ENCODE measurements at regions not wholly inside any gene's neighbourhood (a gene's known extent, or its start where the extent isn't known, plus 50 kb on each side); places are given as distances from the start of the nearest gene placed in this dataset.

GRCh38 chr7:68250143-68250542 is 1253.5 kb downstream of the TYW1 start:
- H3F3A ChIP-seq (replicated peaks; ENCODE audit: low read depth), result no peaks in the 10 kb centered on the region
- H3K4me1 Mint-ChIP-seq, result no peaks in the 10 kb centered on the region
- no peaks in the 10 kb centered on the region for H3K9me2 ChIP-seq (ENCODE audit: insufficient read depth)
- H4K20me1 ChIP-seq (replicated peaks; ENCODE audit: insufficient read depth), result no peaks in the 10 kb centered on the region
- no peak for TF ChIP-seq POLR2AphosphoS5 (IDR thresholded peaks at IDR 0.05; ENCODE audit: low read depth)
- TF ChIP-seq REST (IDR thresholded peaks at IDR 0.05; ENCODE audit: unreplicated experiment), result no peak
- no peak for TF ChIP-seq CTCF (conservative IDR thresholded peaks at IDR 0.05; ENCODE audit: low read depth in 2 of 2)
- TF ChIP-seq STAT1 (IDR thresholded peaks at IDR 0.05; ENCODE audit: unreplicated experiment), result no peak
- TF ChIP-seq EZH2phosphoT487 (IDR thresholded peaks at IDR 0.05; ENCODE audit: unreplicated experiment), result no peak
- no peak for TF ChIP-seq JUNB (IDR thresholded peaks at IDR 0.05; ENCODE audit: unreplicated experiment)
- TF ChIP-seq ZNF114 (CRISPR knock-in tag; IDR thresholded peaks at IDR 0.05), result no peak
- TF ChIP-seq ZNF462 (CRISPR knock-in tag; IDR thresholded peaks at IDR 0.05), result no peak
- no peak for TF ChIP-seq NANOG (IDR thresholded peaks at IDR 0.05; ENCODE audit: borderline replicate concordance)
- no peak for TF ChIP-seq CREB1 (CRISPR knock-in tag; IDR thresholded peaks at IDR 0.05; ENCODE audit: low read depth)
- TF ChIP-seq ETS1 (IDR thresholded peaks at IDR 0.05), result no peak
- TF ChIP-seq EZH2 (IDR thresholded peaks at IDR 0.05; ENCODE audit: low read depth, unreplicated experiment), result no peak
- no peak for TF ChIP-seq ZNF331 (CRISPR knock-in tag; IDR thresholded peaks at IDR 0.05; ENCODE audit: low read depth)
- no peak overlapping the region for H3K4me3 Mint-ChIP-seq
- no peak for DNase-seq (ENCODE audit: low spot score)
- no peaks in the 10 kb centered on the region for H3K36me3 ChIP-seq (ENCODE audit: insufficient read depth)
- no peaks in the 10 kb centered on the region for H3K79me2 ChIP-seq (replicated peaks; ENCODE audit: insufficient read depth)
- H3K4me1 ChIP-seq (ENCODE audit: insufficient read depth), result no peaks in the 10 kb centered on the region
- ATAC-seq, result no peak
- no peak overlapping the region for H3K27ac ChIP-seq (ENCODE audit: low read depth)
- peaks cover 44% of the 10 kb centered on the region for H3K36me3 Mint-ChIP-seq (ENCODE audit: low read depth)
- no peak overlapping the region for H3K4me3 ChIP-seq
- H3K27me3 ChIP-seq (ENCODE audit: insufficient read depth), result no peaks in the 10 kb centered on the region
- no peak overlapping the region for H3K27ac Mint-ChIP-seq
- peaks cover 97% of the 10 kb centered on the region for H3K9me3 Mint-ChIP-seq
- H2AFZ ChIP-seq, result no peak overlapping the region
- no peak overlapping the region for H3K4me2 ChIP-seq
- peaks cover 8% of the 10 kb centered on the region for H3K27me3 Mint-ChIP-seq (ENCODE audit: insufficient read depth, low read depth, poor library complexity)
